Pancreas (tissue), 10 donors: ENCODE measurements at regions not wholly inside any gene's neighbourhood (a gene's known extent, or its start where the extent isn't known, plus 50 kb on each side); places are given as distances from the start of the nearest gene placed in this dataset.

Experiments
- ATAC-seq, 4 donors: fragments of 200-7000 bp; cut with Tn5 transposase; one replicate each; pipeline versions ENCODE4 v1.8.0 to v1.9.1; 2020; ENCODE audit warnings: mild to moderate bottlenecking in 4 of 4, moderate library complexity in 4 of 4
- DNase-seq, 6 donors: peaks; one replicate each; pipeline ENCODE4 v3.0.0-alpha.2; 2020
- FAIRE-seq: peaks from 2 replicates; lab custom pipeline; 2012; peaks lifted over from hg19 to GRCh38; lab: Jason Lieb, UNC
- H3K27ac ChIP-seq, 4 donors: fragments of 200-600 bp; sonication (generic); 1 replicate in 3 of 4; 2 replicates in 1 of 4; pipeline versions ENCODE4 v1.5.0 to v1.8.0; 2020
- H3K27me3 ChIP-seq, 4 donors: fragments of 200-600 bp; one replicate each; pipeline ENCODE4 v1.8.0; 2021
- H3K36me3 ChIP-seq, 3 donors: fragments of 200-600 bp; sonication (generic) in 1 of 3; one replicate each; pipeline versions ENCODE4 v1.5.0 to v1.8.0; 2020 to 2021
- H3K4me1 ChIP-seq, 3 donors: fragments of 200-600 bp; one replicate each; pipeline ENCODE4 v1.8.0; 2021
- H3K4me3 ChIP-seq, 4 donors: fragments of 200-600 bp; sonication (generic) in 2 of 4; one replicate each; pipeline versions ENCODE4 v1.5.0 to v1.8.0; 2020 to 2021
- H3K9me3 ChIP-seq, 4 donors: fragments of 200-600 bp; one replicate each; pipeline ENCODE4 v1.8.0; 2021
- CTCF ChIP-seq, 4 donors: fragments of 200-600 bp; sonication (generic) in 3 of 4; IDR thresholded peaks; one replicate each; pipeline versions ENCODE4 v1.5.0 to v1.8.0; 2021; ENCODE audit warnings: antibody characterized with exemption in 4 of 4
- WGBS, 2 donors: extraction: QIAGEN DNeasy Blood & Tissue Kit; methylation state at CpG; one replicate each; pipeline ENCODE4 v1.1.7; 2013; 5-methylcytosine and 5-hydroxymethylcytosine counted together
- intact Hi-C, 3 donors: fragments of 100-400 bp; cut with DNase I; formaldehyde crosslinking; loops; one replicate each; pipeline versions ENCODE4 v1.11.1 to v1.14.2; 2022
- donor health status: healthy with polysubstance abuse.
- donor health status: DM: no; HTN: no; CAD: no; lungs with moderate emphysema.
- donor health status: DM: no; HTN: no; CAD: no.
- donor health status: control.
- donor health status: control.
- donor health status: Bipolar disorder and iron deficiency.
- donor health status: DM: yes; HTN: yes; CAD: no.
- donor health status: DM: no; HTN: no; CAD: no.
- donor health status: DM: no; HTN: no; CAD: no.
- donor health status: DM: yes; HTN: yes; CAD: no.

GRCh38 chr10:51020200-51020599 is 54.1 kb upstream of the PRKG1 start:
- DNase-seq (no peak), ATAC-seq (no peak)
- intact Hi-C loops, result no loop called here

GRCh38 chr10:51022933-51023585 is 51.2 kb upstream of the PRKG1 start:
- intact Hi-C loops, result no loop called here
- Histone ChIP-seq H3K4me3 (no peak overlapping the region), H3K27ac (no peak overlapping the region), H3K9me3 (no peaks in the 10 kb centered on the region), H3K27me3 (no peaks in the 10 kb centered on the region), H3K36me3 (no peaks in the 10 kb centered on the region), H3K4me1 (peaks cover 8 to 14% (median 9%) of the 10 kb centered on the region in 3 donors)
- DNase-seq (no peak), FAIRE-seq (no peak), ATAC-seq (peak in 1 of 4 donors; percentile 16)
- 80% methylated on average over 5 of the region's 5 CpGs for WGBS, 2 donors
- no peak for TF ChIP-seq CTCF (IDR thresholded peaks at IDR 0.05)

More at GRCh38 chr10:51020200-51020599, 54.1 kb upstream of the PRKG1 start:
- TF ChIP-seq CTCF (IDR thresholded peaks at IDR 0.05), result no peak
- Histone ChIP-seq H3K27ac (no peak overlapping the region), H3K9me3 (no peaks in the 10 kb centered on the region), H3K4me1 (peaks cover 8 to 14% (median 9%) of the 10 kb centered on the region in 3 donors), H3K4me3 (no peak overlapping the region), H3K27me3 (no peaks in the 10 kb centered on the region), H3K36me3 (no peaks in the 10 kb centered on the region)
- no peak for FAIRE-seq
- WGBS, 2 donors, result 89 to 91% methylated on average over 5 of the region's 5 CpGs

GRCh38 chr10:51023636-51024035 is 50.7 kb upstream of the PRKG1 start:
- intact Hi-C loops, result no loop called here
- Histone ChIP-seq H3K27me3 (no peaks in the 10 kb centered on the region), H3K4me1 (peaks cover 8 to 9% (median 9%) of the 10 kb centered on the region in 3 donors), H3K27ac (no peak overlapping the region), H3K9me3 (no peaks in the 10 kb centered on the region), H3K4me3 (no peak overlapping the region), H3K36me3 (no peaks in the 10 kb centered on the region)
- FAIRE-seq (no peak), DNase-seq (no peak), ATAC-seq (peak in 1 of 4 donors; percentile 29)
- no peak for TF ChIP-seq CTCF (IDR thresholded peaks at IDR 0.05)
